ENCODE measurements at regions not wholly inside any gene's neighbourhood (a gene's known extent, or its start where the extent isn't known, plus 50 kb on each side); places are given as distances from the start of the nearest gene placed in this dataset.

DNA sequence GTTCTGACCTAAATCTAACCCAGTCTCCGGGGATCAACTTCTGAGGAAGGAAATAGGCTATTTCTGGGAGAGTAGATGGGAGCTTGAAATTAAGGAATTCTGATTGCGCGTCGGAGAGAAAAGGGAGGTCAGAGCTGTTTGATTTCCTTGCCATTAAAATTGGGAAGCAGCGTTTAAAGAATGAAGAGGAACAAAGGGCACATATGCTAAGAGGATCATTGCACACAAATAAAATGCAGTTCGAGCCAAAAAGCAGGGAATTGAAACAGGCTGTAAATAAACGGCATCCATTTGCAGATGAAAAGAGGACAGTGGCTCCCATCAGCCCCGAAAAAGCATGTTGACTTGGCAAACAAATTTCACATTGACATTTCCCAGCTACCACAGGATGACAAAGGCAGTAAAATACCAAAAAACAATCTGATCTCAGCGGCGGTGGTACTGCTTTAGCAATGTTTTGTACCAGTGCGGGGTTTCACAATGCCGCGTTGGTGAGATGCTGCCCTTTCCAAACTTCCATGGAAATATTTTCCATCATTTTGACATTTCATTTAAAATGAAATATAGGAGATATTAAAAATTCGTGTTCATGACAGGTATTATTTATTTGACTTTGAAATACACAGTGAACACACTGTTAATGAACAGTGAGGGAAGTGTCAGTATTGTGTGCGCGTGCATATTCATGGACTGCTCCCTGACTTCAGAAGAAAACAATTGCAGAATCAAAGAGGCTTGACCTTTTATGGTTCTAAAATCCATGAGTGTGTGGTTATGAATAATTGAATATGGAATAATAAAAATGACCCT is 108.8 kb downstream of the SQOR start:
- no peak for DNase-seq

DNA sequence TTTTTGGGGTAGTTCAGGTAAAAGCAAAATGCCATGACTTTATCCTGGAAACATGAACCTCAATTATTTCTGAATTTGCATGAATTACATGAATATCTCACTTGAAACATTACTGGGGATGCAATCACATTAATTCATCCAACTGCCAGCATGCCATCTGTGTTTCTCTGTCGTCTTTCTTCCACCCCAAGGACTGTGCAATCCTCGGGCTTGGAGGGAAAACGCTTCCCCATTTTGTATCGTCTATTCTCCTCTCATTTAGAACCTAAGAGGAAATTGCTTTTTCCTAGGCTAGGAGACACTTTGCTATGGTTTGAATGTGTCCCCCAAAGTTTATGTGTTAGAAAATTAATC is 109.4 kb downstream of the SQOR start:
- DNase-seq = no peak

DNA sequence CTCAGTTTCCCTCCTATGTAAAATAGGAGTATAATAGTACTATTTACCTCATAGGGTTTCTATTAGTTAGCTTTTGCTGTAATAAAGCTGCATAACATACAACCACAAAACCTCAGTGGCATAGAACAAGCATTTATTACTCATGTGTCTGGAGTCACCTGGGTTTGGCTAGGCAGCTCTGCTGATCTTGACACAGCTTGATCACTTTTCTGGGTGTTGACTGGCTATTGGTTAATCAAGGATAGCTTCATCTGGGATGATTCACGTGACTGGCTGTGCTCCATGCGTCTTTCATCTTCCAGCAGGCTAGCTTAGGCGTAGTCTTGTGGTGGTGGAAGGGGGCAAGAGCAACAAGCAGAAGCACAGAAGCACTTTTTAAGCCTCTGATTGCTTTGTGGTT is 112.6 kb downstream of the SQOR start:
- no peak for DNase-seq

DNA sequence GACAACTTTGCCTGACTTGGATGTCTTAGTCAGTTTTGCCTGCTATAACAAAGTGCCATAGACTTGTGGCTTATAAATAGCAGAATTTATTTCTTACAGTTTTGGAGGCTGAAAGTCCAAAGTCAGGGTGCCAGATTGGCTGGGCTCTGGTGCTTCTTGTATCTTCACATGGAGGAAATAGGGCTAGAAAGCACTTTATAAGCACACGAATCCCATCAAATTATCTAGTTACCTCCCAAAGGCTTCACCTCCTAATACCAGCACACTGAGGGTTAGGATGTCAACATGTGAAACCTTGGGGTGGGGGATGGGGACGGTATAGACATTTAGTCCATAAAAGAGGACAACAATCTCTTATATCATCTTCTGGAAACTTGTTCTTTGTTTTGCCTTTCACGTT is 116.8 kb downstream of the SQOR start:
- DNase-seq = no peak

DNA sequence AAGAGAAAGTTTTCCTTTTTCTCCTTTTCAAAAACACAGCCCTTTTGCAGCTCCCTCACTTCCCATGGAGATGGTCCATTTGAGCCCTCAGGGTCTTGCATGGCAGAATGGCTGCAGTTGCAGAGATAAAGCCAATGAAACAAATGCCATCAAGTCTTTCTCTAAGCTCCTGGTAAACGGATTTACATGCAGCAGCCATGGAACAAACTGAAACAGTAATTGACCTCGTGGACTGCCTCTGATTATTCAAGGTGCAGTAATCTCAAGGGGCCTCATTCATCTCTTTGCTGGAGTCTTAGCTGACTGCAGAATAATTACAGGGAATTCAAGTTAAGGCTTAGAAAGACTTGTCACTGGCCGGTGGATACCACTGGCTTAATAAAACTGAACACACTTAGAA is 125.1 kb downstream of the SQOR start:
- DNase-seq = no peak

DNA sequence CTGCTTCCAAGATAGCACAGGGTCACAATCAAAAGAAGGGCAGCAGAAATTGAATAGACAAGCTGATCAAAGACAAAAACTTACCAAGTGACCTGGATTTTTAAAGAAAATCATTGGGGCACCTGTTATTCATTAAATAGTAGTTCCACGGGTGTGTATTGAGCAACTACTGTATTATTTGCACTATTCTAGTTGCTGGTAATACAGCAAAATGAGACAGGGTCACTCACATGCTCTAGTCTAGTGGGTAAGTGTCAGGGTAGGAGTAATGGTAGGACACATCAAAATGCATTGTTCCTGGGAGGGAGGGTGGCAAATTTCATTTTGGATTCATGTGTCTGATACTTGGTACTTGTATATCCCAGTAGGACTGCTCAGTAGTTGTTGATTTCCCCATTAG is 127.9 kb downstream of the SQOR start:
- no peak for DNase-seq

DNA sequence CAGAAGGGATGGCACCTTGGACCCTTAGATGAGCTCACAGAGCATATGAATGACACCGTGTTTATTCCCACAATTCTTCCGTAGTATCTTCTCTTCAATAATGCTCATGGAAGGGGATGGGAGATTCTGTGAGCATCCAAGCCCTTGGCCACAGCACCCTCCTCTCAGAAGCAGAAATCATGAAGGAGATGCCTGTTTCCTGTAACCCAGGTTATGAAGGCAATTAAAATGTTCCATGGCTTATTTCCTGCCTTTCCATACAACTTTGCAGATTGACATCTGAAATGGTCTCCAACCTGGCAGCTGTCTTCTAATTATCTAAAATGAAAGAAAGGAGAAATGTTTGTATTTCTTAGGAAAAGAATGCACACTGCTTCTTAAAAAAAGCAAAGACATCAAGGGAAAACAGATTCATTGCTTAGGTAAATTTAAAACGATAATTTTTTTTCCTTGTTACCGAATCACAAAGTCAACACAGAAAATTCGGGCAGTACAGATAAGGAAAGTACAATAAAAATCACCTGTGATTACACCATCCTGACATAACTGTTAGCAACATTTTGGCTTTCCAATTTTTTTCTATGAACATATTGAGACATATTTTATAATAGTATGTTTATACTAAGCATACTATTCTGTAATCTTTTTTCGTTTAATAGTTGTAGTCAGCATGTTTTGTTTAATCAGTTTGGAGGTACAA is 128.5 kb downstream of the SQOR start:
- DNase-seq = no peak

DNA sequence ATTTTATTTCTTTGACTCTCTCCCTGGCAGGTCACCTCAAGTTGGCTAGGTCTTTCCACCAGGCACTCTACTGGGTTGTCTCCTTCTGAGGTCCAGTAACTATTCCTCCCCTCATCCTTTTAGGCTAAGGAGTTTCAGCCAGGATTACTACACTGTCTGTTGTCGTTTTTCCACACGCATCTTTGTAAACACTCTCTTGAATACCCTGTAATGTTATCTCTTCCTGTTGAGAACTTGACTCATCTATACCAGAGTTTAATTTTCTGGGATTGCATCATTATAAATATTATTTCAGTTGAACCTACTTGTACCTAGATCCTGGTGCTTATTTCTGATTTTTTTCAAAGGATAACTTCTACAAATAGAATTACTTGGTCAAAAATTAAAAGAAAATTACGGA is 138.3 kb downstream of the SQOR start:
- no peak for DNase-seq

DNA sequence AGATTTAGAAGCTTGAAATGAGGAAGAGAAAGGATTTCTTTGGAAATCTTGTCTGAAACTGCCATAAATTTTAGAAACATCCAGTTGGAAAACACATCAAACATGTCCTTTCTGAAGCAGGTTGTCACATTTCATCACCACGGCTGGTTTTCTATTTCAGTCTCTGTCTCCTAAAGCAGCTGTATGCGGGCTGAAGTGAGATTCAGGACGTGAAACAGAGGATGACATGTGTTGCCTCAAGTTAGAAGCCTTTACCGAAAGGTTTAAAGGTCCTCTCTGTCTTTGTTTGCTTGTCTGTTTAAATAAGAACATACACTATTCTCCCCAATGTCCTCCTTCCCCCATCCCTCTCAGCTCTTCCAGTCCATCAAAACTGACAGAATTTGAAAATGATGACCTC is 141.9 kb downstream of the SQOR start:
- no peak for DNase-seq

DNA sequence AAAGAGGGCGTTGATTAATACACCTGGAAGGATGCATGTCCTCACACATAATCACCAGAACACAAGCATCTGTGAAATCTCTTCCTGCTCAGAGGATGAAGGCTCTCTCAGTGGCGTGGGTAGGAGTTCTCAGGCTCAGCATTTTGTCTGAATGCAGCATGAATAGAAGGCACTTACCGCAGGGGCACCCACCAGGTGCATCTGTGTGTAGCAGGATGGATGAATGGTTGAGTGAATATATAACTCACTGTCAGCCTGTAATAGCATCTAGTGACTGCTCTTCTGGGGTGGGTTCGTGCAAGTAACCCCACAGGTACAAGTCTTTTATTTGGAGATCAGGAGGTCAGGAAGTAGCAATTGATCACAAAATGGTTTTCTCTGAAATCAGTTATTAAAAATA is 143.0 kb downstream of the SQOR start:
- DNase-seq = no peak

DNA sequence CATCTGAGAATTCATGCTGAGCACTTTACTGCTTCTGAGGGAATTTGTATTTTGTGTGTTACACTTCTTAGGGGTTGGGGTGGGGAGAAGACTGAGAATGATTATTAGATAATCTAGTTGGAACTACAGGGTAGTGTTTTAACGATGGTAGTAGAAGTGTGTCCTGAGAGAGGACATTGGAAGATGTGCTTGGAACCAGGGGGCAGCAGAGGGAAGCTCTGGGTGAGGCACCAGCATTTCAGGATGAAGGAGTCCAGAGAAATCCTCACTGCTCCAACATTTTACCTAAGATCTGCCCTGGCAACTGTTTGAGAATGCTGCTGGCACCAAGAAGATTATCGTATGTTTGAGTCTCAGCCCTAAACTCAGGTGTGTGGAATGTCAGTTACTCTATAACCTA is 145.5 kb downstream of the SQOR start:
- DNase-seq = no peak

DNA sequence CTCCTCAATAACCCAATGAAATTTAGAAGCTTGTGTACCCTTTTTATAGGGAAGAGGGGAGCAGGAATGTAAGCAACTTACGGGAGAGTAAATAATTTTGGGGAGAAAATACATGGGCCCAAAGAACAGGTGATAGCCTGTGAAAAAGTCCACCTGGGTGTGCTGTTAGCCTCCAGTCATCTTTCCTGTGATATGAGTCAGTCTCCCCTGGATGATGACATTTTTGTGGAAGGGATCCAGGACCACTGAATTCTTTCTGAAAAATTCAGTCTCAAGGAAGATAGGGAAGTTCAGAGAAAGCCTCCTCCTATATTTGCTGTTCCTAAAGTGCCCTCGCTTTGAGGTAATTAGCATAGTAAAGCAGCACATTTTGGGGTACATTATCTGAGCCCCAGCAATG is 149.8 kb downstream of the SQOR start:
- DNase-seq = no peak

DNA sequence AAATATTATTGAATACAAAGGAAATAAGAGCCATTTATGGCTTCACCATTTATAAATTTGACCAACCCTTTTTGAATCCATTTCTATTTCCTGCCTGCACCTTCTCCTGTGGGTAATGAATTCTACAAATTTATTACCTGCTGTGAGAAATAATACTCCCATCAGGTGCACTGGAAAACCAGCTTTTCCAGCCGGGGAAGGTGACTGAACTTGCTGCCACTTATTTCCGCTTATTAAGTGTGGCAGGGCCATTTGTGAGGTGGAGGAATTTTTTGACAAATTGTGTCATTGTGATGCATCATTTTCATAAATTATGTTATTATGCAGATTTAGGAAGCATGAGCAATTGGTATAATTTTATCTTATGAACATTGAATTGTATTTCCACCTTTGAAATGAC is 151.1 kb downstream of the SQOR start:
- no peak for DNase-seq

DNA sequence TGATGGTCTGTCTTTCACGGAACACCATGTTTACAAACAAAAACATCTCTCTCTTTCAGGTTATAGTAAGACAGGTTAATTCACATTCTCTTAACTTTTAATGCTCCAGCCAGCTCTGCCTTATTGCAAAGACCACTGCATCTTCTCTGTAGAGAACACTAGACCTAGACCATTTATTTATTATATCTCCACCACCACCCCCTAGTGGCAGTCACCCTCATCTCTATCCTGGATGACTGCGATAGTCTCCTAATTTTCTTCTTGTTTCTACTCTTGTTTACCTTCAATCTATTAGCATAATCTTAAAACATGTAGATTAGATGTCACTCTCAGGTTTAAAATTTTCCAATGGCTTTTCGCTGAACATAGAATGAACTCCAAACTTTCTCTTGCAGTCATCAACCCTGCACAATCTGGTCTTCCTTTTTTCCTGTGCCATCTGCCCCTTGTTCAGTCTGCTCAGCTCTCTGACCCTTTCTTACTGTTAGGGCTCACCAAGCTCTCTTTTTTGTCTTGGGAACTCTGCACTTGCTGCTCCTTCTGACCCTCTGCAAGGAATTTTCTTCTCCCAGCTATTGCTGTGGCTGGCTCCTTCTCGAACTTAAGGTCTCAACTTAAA is 155.6 kb downstream of the SQOR start:
- no peak for DNase-seq

DNA sequence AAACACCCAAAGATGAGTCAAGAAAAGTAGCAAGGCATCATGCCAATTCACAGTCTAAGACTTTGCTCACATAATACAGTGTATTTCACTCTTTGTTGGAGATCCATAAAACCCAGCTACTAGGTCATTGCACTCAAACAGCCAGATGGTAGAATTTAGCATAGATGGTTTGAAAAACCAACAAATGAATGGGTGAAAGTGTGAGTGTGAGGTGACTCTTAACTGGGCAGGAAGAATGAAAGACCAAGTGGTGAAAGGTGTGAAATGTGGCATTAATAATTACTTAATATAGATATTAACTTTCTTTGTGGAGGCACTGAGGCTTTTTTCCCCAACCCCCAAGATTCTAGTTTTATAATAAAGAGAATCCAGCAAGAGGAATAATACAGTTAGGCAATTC is 159.5 kb downstream of the SQOR start:
- DNase-seq = no peak

DNA sequence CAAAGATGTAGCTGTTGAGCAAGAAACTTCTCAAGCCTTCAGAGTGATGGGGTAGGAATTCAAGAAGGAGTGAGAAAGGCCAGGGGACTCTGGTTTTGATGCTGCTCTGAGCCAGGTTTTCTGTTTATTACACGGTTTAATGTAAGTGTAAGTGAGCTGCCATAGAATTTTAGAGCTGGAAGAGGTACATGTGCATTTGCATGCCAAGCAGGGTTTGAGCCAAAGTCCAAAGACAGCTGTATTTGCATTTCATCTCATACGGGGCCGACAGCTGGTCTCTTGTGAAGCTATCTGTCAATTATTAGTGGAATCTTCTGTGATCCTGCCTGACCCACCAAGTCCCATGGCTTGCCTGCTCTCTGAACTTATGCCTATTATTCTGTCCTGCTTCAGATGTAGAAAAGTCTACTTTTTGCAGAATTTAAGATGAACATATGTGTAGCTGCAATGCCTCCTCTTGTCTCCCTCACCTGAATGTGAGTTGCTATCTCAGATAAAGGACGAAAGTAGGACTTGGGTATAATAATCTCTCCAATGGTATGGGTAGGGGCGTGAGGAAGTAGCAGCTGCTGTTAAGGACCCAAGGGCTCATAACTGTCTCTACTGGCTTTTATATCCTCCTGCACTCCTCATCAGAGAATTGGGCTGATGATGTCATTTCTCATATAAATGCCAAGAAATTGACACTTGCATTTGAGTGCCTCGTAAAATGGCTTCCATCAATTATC is 160.0 kb downstream of the SQOR start:
- no peak for DNase-seq

DNA sequence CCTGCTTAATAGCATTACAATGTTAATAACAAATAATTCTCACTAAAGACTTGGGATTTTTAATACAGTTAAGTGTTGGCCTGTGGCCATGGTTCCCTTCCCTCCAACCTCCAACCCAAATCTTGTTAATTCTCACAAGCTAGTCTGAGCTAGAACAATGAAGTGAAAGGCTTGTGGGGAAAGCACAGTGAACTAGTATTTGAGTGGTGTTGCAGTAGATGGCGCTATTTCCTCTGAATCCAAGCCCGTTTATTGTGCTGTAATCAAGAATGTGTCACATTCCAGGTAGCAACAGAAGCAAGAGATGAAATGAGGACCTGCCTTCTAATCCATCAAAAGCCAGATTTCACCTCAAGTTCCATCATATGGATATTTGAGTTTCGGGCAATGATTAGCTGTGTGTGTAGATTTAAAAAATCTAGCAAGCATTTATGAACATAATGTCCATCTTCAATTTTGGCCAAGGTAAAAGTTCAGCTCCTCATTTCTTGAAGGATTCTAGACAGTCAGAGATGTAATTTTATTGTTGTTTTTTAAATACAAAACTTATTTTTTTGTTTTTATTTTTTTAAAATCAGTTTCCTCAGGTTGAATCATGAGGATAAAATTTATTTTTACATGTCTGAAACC is 160.7 kb downstream of the SQOR start:
- DNase-seq = no peak

DNA sequence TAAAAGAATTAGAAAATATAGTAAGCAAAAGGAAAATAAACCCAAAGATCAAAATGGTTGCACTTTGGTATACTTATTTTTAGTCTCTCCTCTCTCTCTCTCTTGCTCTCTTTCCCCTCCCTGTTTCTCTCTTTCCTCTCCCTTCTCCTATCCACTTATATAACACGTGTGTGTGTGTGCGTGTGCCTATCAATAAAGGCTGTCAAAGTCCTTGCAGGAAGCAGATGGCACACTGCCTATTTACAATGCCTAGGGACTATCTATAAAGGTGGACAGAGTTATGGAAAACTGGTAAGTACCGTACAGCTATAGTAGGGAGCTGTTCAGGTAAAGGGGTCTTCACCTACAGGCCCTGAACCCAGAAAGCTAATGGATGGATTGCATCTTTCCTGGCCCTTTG is 161.6 kb downstream of the SQOR start:
- DNase-seq = no peak

DNA sequence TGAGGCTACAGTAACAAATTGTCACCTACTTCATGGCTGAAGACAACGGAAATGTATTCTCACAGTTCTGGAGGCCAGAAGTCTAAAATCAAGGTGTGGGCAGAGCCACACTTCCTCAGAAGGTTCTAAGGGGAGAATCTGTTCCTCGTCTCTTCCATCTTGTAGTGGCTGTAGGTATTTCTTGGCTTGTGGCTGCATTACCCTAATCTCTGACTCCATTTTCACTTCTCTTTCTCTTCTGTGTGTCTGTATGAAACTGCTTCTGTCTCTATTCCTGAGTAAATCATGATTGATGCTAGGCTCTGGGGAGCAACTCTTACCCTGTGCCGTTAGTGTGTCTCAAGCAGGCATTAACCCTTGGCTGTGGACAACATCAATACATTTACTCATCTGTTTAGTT is 164.7 kb downstream of the SQOR start:
- DNase-seq = no peak

DNA sequence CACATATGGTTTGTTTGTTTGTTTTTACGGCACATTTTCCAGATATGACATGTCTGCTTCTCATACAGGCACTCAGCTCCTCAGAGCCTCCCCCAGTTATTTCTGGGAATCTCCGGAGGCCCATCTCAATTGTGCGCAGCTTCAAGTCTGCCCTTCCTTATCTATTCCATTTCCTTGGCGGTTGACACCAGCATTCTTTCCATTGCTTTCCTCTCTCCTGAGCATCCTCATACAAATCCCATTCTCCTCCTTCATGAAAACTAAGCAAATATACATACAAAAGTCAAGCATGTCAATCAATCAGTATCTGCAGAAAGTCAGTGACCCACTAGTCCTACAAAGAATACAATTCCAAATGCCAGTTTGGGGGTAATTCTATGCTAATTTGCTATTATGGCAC is 166.7 kb downstream of the SQOR start:
- DNase-seq = no peak

DNA sequence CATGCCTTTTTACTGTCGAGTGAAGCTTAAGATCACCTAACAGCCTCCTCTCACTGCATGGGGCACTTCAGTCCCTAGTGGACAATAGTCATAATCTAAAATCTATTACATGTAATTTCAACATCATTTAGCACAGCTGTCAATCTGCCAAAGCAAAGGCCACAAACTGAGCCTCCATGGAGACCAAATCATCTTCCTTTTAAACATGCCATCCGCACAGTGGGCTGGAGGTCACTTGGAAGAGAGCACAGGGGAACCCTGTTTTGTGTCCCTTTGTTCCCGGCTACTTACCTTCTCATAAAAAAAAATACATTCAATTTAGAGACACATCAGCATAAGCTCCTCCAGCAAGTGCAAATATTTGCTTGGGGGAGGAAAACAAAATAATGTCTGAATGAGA is 167.3 kb downstream of the SQOR start:
- DNase-seq = no peak

DNA sequence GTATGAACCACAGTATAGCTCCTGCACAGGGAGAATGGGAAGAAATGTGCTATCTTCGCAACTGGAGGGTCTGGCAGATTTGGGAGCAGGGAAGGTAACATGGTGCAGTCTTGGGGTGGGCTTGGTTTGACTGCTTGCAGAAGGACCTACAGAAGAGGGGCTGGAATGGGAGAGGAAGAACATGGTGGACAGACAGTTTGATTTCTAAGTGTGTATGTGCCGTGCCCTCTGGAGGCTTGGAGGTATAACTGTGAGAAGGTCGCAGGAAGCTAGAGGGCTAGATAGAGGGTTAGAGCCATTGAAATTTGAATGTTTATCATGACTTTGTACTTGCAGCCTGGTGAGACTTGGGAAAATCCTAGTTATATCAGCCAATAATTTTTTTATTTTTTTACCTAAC is 169.2 kb downstream of the SQOR start:
- no peak for DNase-seq

DNA sequence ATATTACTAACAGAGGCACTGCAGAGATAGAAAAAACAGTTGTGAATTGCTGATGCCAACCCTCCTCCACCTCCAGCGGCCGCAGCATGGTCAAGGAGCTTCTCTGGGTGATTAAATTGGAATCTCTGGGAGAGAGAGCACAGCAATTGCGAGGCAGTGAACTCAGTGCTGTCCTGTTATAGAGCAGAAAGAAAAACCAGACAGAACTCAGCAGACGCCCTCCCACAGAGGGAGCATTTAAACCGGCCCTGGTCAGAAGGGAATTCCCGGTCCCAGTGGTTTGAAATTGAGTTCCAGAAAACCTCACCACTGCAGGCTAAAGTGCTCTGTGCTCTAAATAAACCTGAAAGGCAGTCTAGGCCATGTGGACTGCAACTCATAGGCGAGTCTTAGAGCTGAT is 175.4 kb downstream of the SQOR start:
- DNase-seq = no peak

Measured in right kidney (tissue), 1 donor.